ENCODE measurements at regions not wholly inside any gene's neighbourhood (a gene's known extent, or its start where the extent isn't known, plus 50 kb on each side); places are given as distances from the start of the nearest gene placed in this dataset.

DNA sequence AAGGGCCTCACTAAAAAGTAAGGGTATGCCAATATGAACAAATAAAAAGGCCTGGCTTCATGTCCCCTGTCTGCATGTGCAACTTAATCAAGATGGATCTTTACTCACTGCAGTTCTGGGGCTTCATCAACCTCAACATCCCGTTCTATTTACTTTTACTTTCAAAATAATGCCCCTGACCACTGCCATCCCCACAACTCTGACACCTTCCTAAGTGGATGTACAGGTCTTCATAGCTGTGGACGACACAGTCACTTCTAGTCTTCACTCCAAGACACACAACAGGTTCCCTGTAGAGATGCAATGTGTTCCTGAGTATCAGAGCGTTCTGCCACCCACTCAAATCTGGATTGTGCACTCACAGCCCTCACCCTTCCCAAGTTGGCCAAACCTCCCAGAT is 136.1 kb downstream of the ENC1 start:
- H3K4me3 ChIP-seq: no peak overlapping the region
- H3K4me1 ChIP-seq (ENCODE audit: control insufficient read depth in 1 of 2, low read depth in 2 of 2): no peaks in the 10 kb centered on the region
- ATAC-seq (ENCODE audit: insufficient number of reproducible peaks, low FRiP score, low read depth) (no peak), DNase-seq (ENCODE audit: low spot score) (no peak)
- no peak overlapping the region for H3K27ac ChIP-seq
- H3K27me3 ChIP-seq (replicated peaks; ENCODE audit: insufficient read depth): no peaks in the 10 kb centered on the region
- TF ChIP-seq, protein P1, sequence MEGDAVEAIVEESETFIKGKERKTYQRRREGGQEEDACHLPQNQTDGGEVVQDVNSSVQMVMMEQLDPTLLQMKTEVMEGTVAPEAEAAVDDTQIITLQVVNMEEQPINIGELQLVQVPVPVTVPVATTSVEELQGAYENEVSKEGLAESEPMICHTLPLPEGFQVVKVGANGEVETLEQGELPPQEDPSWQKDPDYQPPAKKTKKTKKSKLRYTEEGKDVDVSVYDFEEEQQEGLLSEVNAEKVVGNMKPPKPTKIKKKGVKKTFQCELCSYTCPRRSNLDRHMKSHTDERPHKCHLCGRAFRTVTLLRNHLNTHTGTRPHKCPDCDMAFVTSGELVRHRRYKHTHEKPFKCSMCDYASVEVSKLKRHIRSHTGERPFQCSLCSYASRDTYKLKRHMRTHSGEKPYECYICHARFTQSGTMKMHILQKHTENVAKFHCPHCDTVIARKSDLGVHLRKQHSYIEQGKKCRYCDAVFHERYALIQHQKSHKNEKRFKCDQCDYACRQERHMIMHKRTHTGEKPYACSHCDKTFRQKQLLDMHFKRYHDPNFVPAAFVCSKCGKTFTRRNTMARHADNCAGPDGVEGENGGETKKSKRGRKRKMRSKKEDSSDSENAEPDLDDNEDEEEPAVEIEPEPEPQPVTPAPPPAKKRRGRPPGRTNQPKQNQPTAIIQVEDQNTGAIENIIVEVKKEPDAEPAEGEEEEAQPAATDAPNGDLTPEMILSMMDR (IDR thresholded peaks at IDR 0.05): no peak
- H3K9me3 ChIP-seq: no peaks in the 10 kb centered on the region
- H3K36me3 ChIP-seq: no peaks in the 10 kb centered on the region

DNA sequence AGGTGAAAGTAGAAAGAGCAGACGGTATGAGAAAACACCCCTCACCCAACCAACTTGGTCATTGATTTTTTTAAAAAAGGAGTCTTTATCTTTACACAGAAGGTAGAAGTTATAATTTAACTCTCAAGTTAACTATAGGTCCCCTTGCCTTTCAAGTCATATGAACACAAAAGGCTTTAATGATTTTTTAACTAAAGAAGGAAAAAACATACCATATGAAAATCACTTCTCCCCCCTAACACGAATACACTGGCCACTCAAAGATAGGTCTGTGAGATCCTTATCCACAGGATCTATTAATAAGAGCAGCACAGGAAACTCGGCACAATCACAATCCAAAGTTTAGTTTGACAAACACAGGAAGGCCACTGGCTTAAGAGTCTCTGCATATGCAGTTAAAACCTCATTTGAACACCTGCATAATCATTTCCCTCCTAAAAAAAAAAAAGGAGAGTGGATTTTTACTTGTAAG is 138.0 kb downstream of the ENC1 start:
- Histone ChIP-seq H3K27ac (no peak overlapping the region), H3K27me3 (replicated peaks; ENCODE audit: insufficient read depth) (no peaks in the 10 kb centered on the region), H3K4me3 (no peak overlapping the region), H3K9me3 (no peaks in the 10 kb centered on the region), H3K4me1 (ENCODE audit: control insufficient read depth in 1 of 2, low read depth in 2 of 2) (no peaks in the 10 kb centered on the region), H3K36me3 (no peaks in the 10 kb centered on the region)
- TF ChIP-seq, protein P1 (IDR thresholded peaks at IDR 0.05): no peak
- DNase-seq (ENCODE audit: low spot score) (no peak), ATAC-seq (ENCODE audit: insufficient number of reproducible peaks, low FRiP score, low read depth) (no peak)

DNA sequence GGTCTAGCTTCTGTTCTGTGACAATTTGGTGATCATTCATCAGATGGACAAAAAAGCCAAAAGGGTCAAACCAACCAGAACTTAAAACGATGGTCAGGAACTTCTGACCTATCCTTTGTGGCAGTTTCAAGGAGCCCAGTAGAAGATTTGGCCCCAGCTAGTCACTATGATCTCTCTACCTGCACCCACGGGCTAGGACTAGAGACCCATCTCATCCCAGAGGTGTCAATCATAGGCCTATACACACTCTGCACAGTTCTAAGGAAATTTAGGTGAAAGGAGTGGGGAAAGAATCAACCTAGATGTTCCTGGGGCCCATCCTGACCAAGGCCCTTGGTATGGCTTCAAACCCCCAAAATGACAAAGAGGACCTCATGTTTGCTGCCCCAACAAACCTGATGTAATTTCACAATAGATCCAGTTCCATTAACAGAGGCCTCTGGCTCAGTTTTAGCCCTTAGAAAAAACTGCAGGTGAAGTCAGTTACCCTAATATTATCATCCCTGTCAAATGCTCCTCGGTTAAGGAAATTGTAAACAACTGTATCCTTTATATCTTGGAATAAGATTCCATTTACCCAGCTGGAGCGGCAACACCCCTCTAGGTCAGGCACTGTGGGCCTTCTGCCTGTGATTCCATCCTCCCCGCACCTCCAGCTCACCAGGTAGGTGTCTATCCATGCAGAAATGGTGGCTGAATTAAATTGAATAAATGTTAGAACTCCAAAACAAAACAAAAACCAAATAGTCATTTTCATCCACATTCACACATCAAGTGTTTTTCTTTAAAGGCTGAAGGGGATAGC is 138.7 kb downstream of the ENC1 start:
- Histone ChIP-seq H3K36me3 (no peaks in the 10 kb centered on the region), H3K27me3 (replicated peaks; ENCODE audit: insufficient read depth) (no peaks in the 10 kb centered on the region), H3K4me1 (ENCODE audit: control insufficient read depth in 1 of 2, low read depth in 2 of 2) (no peaks in the 10 kb centered on the region), H3K4me3 (no peak overlapping the region), H3K27ac (no peak overlapping the region), H3K9me3 (no peaks in the 10 kb centered on the region)
- no peak for ATAC-seq (ENCODE audit: insufficient number of reproducible peaks, low FRiP score, low read depth)
- TF ChIP-seq, protein P1 (IDR thresholded peaks at IDR 0.05): no peak
- no peak for DNase-seq (ENCODE audit: low spot score)

DNA sequence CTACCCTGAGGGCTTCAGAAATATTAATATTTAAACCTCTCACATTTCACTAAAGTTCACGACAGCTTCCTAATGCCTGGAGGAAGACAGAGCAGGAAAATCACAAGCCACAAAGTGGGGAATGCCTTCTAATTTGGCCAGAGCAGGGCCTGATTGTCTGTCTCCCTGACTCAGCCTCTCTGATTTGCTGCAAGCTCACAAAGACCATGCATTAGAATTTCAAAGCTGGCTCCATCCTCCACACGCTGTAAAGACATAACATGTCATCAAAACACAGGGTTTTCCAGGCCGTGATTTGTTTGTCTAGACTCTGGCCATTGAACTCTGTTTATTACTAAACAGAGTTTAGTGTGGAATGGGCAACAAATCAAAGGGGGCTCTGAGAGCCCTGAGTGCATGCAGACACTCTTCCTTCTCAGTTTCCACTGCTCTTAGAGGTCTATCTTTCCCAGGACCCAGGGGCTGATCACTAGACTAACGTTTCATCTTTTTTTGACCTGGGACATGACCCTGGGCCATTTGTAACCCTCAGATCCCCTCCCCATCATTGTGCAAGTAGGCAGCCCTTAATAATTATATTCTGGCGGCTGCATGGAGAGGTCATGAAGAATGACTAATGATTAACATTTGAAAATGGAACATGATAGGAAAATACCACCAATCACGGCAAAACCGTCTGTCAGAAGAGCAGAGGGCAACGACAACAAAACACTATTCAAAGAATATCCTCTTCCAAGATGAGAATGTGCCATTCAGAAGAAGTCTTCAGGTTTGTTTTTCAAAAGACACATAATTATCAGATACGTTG is 140.2 kb downstream of the ENC1 start:
- no peak overlapping the region for H3K4me3 ChIP-seq
- no peak overlapping the region for H3K27ac ChIP-seq
- no peaks in the 10 kb centered on the region for H3K36me3 ChIP-seq
- DNase-seq (ENCODE audit: low spot score): no peak
- no peak for ATAC-seq (ENCODE audit: insufficient number of reproducible peaks, low FRiP score, low read depth)
- H3K27me3 ChIP-seq (replicated peaks; ENCODE audit: insufficient read depth): no peaks in the 10 kb centered on the region
- no peaks in the 10 kb centered on the region for H3K9me3 ChIP-seq
- no peaks in the 10 kb centered on the region for H3K4me1 ChIP-seq (ENCODE audit: control insufficient read depth in 1 of 2, low read depth in 2 of 2)
- TF ChIP-seq, protein P1 (IDR thresholded peaks at IDR 0.05): no peak

Data from thoracic aorta (tissue), 2 donors.